ENCODE measurements at regions not wholly inside any gene's neighbourhood (a gene's known extent, or its start where the extent isn't known, plus 50 kb on each side); places are given as distances from the start of the nearest gene placed in this dataset.

GRCh38 chr18:56468396-56468795 lies 170.0 kb downstream of the TXNL1 start:
- CTCF ChIA-PET = no interaction called here
- Histone ChIP-seq H2BK5ac (ENCODE audit: low read depth, low read length, poor library complexity, severe bottlenecking) (no peak overlapping the region), H3K27me3 (ENCODE audit: control insufficient read depth, insufficient read depth, low read length) (no peaks in the 10 kb centered on the region), H3K4me1 (ENCODE audit: control insufficient read depth, insufficient read depth, low read length) (no peaks in the 10 kb centered on the region), H4K5ac (ENCODE audit: low read depth, low read length) (no peak overlapping the region), H4K91ac (ENCODE audit: insufficient read depth, low read depth, low read length) (no peak overlapping the region), H2BK120ac (ENCODE audit: low read depth, low read length) (no peak overlapping the region), H2BK20ac (ENCODE audit: low read depth, low read length) (no peak overlapping the region), H3K79me1 (ENCODE audit: low read depth in 1 of 2, low read length in 2 of 2) (no peaks in the 10 kb centered on the region), H3K23ac (ENCODE audit: low read depth, low read length) (no peak overlapping the region), H3K14ac (replicated peaks; ENCODE audit: low read depth, low read length) (no peak overlapping the region), H3K56ac (ENCODE audit: extremely low read depth, insufficient read depth, low read length) (no peak overlapping the region), H2AK5ac (ENCODE audit: low read depth, low read length) (no peak overlapping the region), H3K9me1 (ENCODE audit: insufficient read depth, low read length) (no peaks in the 10 kb centered on the region), H3K27ac (ENCODE audit: insufficient read depth, low read length) (no peak overlapping the region), H3K9ac (ENCODE audit: low read depth, low read length) (no peak overlapping the region), H4K8ac (ENCODE audit: low read depth in 2 of 2, low read length in 2 of 2) (no peak overlapping the region), H2BK15ac (ENCODE audit: low read depth, low read length) (no peak overlapping the region), H2AFZ (replicated peaks; ENCODE audit: low read length, poor library complexity) (no peak overlapping the region), H4K20me1 (ENCODE audit: insufficient read depth, low read length) (no peaks in the 10 kb centered on the region), H3K9me3 (ENCODE audit: control insufficient read depth, insufficient read depth, low read length) (peaks cover 11% of the 10 kb centered on the region), H3K4me3 (ENCODE audit: insufficient read depth, low read depth, low read length) (no peak overlapping the region), H3K4ac (ENCODE audit: low read depth, low read length) (no peak overlapping the region), H3K36me3 (ENCODE audit: control insufficient read depth, insufficient read depth, low read length) (no peaks in the 10 kb centered on the region), H3K4me2 (ENCODE audit: low read depth, low read length) (0 out of 2 replicates have a peak overlapping the region, but pooled peaks have one; percentile 0), H3K18ac (ENCODE audit: low read depth, low read length) (peak overlapping the region; percentile 23; the same call in 1 of the 2 replicates), H2AK9ac (replicated peaks; ENCODE audit: low read depth, low read length, poor library complexity) (no peak overlapping the region)
- no TSS peak for BruUV-seq (replicated peaks)
- in situ Hi-C loops (cut with MboI; ENCODE audit: low sequenced_read_pairs) = no loop called here
- intact Hi-C loops (cut with micrococcal nuclease) = no loop called here
- ATAC-seq (ENCODE audit: low read depth) = peak; percentile 54
- dilution Hi-C loops (cut with HindIII; ENCODE audit: low sequenced_read_pairs, unreplicated experiment) = no loop called here
- DNase-seq = no peak
- POLR2A ChIA-PET (ENCODE audit: unreplicated experiment) = no interaction called here
- TF ChIP-seq MAFK (IDR thresholded peaks at IDR 0.05; ENCODE audit: low read depth, low read length) = no peak
- TF ChIP-seq FOS (IDR thresholded peaks at IDR 0.05; ENCODE audit: low read depth, low read length) = no peak
- no peak for TF ChIP-seq RCOR1 (IDR thresholded peaks at IDR 0.05; ENCODE audit: insufficient replicate concordance, low read length)
- no peak for TF ChIP-seq RFX5 (IDR thresholded peaks at IDR 0.05; ENCODE audit: low read depth, low read length)
- no peak for TF ChIP-seq NFE2L2 (IDR thresholded peaks at IDR 0.05; ENCODE audit: low read depth, low read length)
- TF ChIP-seq CEBPB (IDR thresholded peaks at IDR 0.05; ENCODE audit: low read depth, low read length) = no peak
- TF ChIP-seq RAD21 (IDR thresholded peaks at IDR 0.05; ENCODE audit: low read length) = no peak
- no peak for TF ChIP-seq POLR2A (IDR thresholded peaks at IDR 0.05; ENCODE audit: low read depth, low read length)
- TF ChIP-seq BHLHE40 (IDR thresholded peaks at IDR 0.05; ENCODE audit: low read depth, low read length) = no peak
- no peak for TF ChIP-seq CTCF (conservative IDR thresholded peaks at IDR 0.05; ENCODE audit: low read depth, low read length)
- no peak for TF ChIP-seq MXI1 (IDR thresholded peaks at IDR 0.05; ENCODE audit: borderline replicate concordance, low read depth, low read length)
- TF ChIP-seq USF2 (IDR thresholded peaks at IDR 0.05; ENCODE audit: low read depth, low read length) = no peak
- no peak for TF ChIP-seq ELK1 (IDR thresholded peaks at IDR 0.05; ENCODE audit: borderline replicate concordance, low read depth, low read length)
- no peak for TF ChIP-seq SMC3 (IDR thresholded peaks at IDR 0.05; ENCODE audit: low read depth, low read length)
- no peak for TF ChIP-seq CHD1 (IDR thresholded peaks at IDR 0.05; ENCODE audit: low read depth, low read length)
- no CpG with 5 or more reads among the region's 1 CpG for WGBS, 2 experiments (ENCODE audit: extremely low coverage in 2 of 2, insufficient read length in 1 of 2)

Measured in IMR-90 (cell line).